ENCODE measurements at regions not wholly inside any gene's neighbourhood (a gene's known extent, or its start where the extent isn't known, plus 50 kb on each side); places are given as distances from the start of the nearest gene placed in this dataset.
"Not testable (repeated sequence)": the region's sequence is repeated elsewhere in the genome, so short reads cannot be mapped to it uniquely, and the experiment has no call there.

GRCh38 chrX:40387311-40387710 is 193.5 kb upstream of the ATP6AP2 start:
- ATAC-seq, DNase-seq, H3K27ac Mint-ChIP-seq: not testable (repeated sequence)

GRCh38 chrX:40385682-40386081 is 195.1 kb upstream of the ATP6AP2 start:
- ATAC-seq: no peak

More at GRCh38 chrX:40387311-40387710, 193.5 kb upstream of the ATP6AP2 start:
- H3K27me3 Mint-ChIP-seq, H3K9me3 Mint-ChIP-seq, H3K4me3 Mint-ChIP-seq, H3K4me1 Mint-ChIP-seq: not testable (repeated sequence)

GRCh38 chrX:40385256-40385655 is 195.5 kb upstream of the ATP6AP2 start:
- no peak overlapping the region for H3K27ac Mint-ChIP-seq
- H3K9me3 Mint-ChIP-seq: no peaks in the 10 kb centered on the region
- ATAC-seq: no peak
- peaks cover 5% of the 10 kb centered on the region for H3K4me1 Mint-ChIP-seq
- no peak overlapping the region for H3K4me3 Mint-ChIP-seq
- no peaks in the 10 kb centered on the region for H3K27me3 Mint-ChIP-seq
- no peak for DNase-seq

More at GRCh38 chrX:40385682-40386081, 195.1 kb upstream of the ATP6AP2 start:
- no peak for DNase-seq
- H3K9me3 Mint-ChIP-seq: no peaks in the 10 kb centered on the region
- H3K4me1 Mint-ChIP-seq: peaks cover 5% of the 10 kb centered on the region
- no peaks in the 10 kb centered on the region for H3K27me3 Mint-ChIP-seq
- no peak overlapping the region for H3K4me3 Mint-ChIP-seq
- H3K27ac Mint-ChIP-seq: no peak overlapping the region

- Mint-ChIP-seq H3K9me3 (no peaks in the 10 kb centered on the region), H3K4me1 (peaks cover 5% of the 10 kb centered on the region), H3K27me3 (no peaks in the 10 kb centered on the region), H3K4me3 (no peak overlapping the region), H3K27ac (no peak overlapping the region)
- ATAC-seq (no peak), DNase-seq (no peak)
Measured at GRCh38 chrX:40383969-40384368, 196.8 kb upstream of the ATP6AP2 start.

GRCh38 chrX:40383360-40383759 is 197.4 kb upstream of the ATP6AP2 start:
- Mint-ChIP-seq H3K9me3 (no peaks in the 10 kb centered on the region), H3K27me3 (no peaks in the 10 kb centered on the region), H3K4me1 (peaks cover 5% of the 10 kb centered on the region), H3K27ac (no peak overlapping the region), H3K4me3 (no peak overlapping the region)
- no peak for ATAC-seq
- no peak for DNase-seq

- DNase-seq: no peak
- no peak overlapping the region for H3K4me3 Mint-ChIP-seq
Measured at GRCh38 chrX:40380655-40381488, 199.9 kb upstream of the ATP6AP2 start.

DNA sequence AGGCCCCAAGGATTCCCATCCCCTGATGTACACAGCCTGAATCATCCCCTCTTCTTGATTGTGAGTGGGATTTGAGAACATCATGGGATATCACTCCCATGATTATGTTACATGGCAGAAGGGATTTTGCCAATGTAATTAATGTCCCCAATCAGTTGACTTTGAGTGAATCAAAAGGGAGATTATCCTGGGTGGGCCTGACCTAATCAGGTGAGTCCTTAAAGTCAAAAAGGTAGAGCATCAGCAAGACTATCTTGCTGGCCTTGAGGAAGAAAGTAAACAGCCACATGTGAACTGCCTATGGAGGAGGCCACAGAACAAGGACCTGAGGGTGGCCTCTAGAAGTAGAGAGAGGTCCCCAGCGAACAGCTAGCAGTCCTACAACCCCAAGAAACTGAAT is 203.1 kb upstream of the ATP6AP2 start:
- H3K4me1 Mint-ChIP-seq: no peaks in the 10 kb centered on the region
- H3K27me3 Mint-ChIP-seq: no peaks in the 10 kb centered on the region
- DNase-seq: no peak
- H3K4me3 Mint-ChIP-seq: no peak overlapping the region
- no peak overlapping the region for H3K27ac Mint-ChIP-seq
- ATAC-seq: no peak
- H3K9me3 Mint-ChIP-seq: peaks cover 0 to 5% of the 10 kb centered on the region in 2 donors

More at GRCh38 chrX:40380655-40381488, 199.9 kb upstream of the ATP6AP2 start:
- ATAC-seq: no peak
- no peak overlapping the region for H3K27ac Mint-ChIP-seq
- H3K27me3 Mint-ChIP-seq: no peaks in the 10 kb centered on the region
- no peaks in the 10 kb centered on the region for H3K4me1 Mint-ChIP-seq
- H3K9me3 Mint-ChIP-seq: no peaks in the 10 kb centered on the region

DNA sequence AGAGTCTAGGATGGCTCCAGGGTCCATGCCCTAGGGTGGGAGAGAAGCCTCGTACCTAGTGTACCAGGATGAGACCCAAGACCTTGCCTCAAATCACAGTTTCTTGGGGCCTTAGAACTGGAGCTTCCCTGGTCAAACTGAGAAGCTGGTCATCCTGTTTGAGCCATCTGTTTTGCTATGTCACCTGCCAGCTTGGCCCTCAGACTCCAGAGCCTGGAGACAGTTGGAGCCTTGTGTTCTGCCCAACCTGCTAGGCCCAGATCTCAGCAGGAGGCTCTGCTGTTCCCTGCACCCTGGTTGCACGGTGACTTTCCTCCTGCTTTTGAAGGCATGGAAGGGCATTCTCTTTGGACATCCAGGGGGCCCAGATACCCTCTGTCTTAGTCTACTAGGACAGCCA is 206.3 kb upstream of the ATP6AP2 start:
- Mint-ChIP-seq H3K4me3 (no peak overlapping the region), H3K27ac (no peak overlapping the region), H3K9me3 (peaks cover 0 to 5% of the 10 kb centered on the region in 2 donors), H3K27me3 (no peaks in the 10 kb centered on the region), H3K4me1 (no peaks in the 10 kb centered on the region)
- DNase-seq: no peak
- no peak for ATAC-seq

- DNase-seq (no peak), ATAC-seq (no peak)
- Mint-ChIP-seq H3K27me3 (no peaks in the 10 kb centered on the region), H3K4me1 (peaks cover under 1% of the 10 kb centered on the region), H3K4me3 (no peak overlapping the region), H3K27ac (no peak overlapping the region), H3K9me3 (peaks cover 0 to 5% of the 10 kb centered on the region in 2 donors)
Measured at GRCh38 chrX:40373641-40374040, 207.1 kb upstream of the ATP6AP2 start.

- H3K9me3 Mint-ChIP-seq: peaks cover 0 to 5% of the 10 kb centered on the region in 2 donors
- no peak overlapping the region for H3K4me3 Mint-ChIP-seq
- no peaks in the 10 kb centered on the region for H3K27me3 Mint-ChIP-seq
- peaks cover 5% of the 10 kb centered on the region for H3K4me1 Mint-ChIP-seq
- H3K27ac Mint-ChIP-seq: no peak overlapping the region
- DNase-seq (no peak), ATAC-seq (no peak)
Measured at GRCh38 chrX:40373025-40373424, 207.7 kb upstream of the ATP6AP2 start.

GRCh38 chrX:40371376-40371775 is 209.4 kb upstream of the ATP6AP2 start:
- Mint-ChIP-seq H3K27ac (no peak overlapping the region), H3K4me3 (no peak overlapping the region), H3K9me3 (peaks cover 0 to 5% of the 10 kb centered on the region in 2 donors), H3K27me3 (no peaks in the 10 kb centered on the region), H3K4me1 (peaks cover 5% of the 10 kb centered on the region)
- no peak for DNase-seq
- ATAC-seq: no peak

- Mint-ChIP-seq H3K9me3 (peaks cover 0 to 5% of the 10 kb centered on the region in 2 donors), H3K4me3 (no peak overlapping the region), H3K27me3 (no peaks in the 10 kb centered on the region), H3K27ac (no peak overlapping the region), H3K4me1 (peaks cover 5% of the 10 kb centered on the region)
- ATAC-seq (no peak), DNase-seq (no peak)
Measured at GRCh38 chrX:40368611-40369061, 212.1 kb upstream of the ATP6AP2 start.

DNA sequence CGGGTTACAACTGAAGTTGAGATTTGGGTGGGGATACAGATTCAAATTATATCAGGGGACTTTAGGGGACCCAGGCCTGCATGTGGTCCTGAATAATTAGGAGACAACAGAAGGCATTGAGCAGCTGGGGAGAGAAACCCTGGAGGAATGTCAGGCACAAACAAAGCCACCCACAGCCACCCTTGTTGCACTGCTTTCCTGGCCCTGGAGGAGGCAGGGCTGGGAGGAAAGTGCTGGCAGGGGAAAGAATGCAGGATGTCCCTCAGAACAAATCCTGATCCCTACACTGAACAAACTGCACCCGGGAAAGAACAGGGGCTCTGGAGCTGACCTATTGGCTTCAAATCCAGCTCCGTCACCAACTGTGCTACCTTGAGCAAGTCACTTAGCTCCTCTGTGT is 214.1 kb upstream of the ATP6AP2 start:
- no peak overlapping the region for H3K27ac Mint-ChIP-seq
- DNase-seq (no peak), ATAC-seq (no peak)
- no peak overlapping the region for H3K4me3 Mint-ChIP-seq
- no peaks in the 10 kb centered on the region for H3K27me3 Mint-ChIP-seq
- no peaks in the 10 kb centered on the region for H3K9me3 Mint-ChIP-seq
- H3K4me1 Mint-ChIP-seq: peaks cover 5% of the 10 kb centered on the region

DNA sequence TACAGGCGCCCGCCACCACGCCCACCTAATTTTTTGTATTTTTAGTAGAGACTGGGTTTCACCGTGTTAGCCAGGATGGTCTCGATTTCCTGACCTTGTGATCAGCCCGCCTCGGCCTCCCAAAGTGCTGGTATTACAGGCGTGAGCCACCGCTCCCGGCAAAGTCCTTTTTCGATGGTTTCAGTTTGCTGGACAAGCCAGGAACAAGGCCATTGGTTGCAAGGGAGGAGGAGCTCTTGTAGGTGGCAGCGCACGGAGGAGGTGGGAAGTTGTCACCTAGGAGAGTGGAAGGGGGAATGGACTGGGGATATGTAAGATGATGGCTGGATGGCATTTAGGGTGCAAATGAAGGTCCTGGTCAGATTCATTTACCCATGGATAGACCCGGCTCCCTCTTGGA is 218.5 kb upstream of the ATP6AP2 start:
- H3K27me3 Mint-ChIP-seq, ATAC-seq, DNase-seq, H3K4me3 Mint-ChIP-seq, H3K27ac Mint-ChIP-seq, H3K4me1 Mint-ChIP-seq, H3K9me3 Mint-ChIP-seq: not testable (repeated sequence)

DNA sequence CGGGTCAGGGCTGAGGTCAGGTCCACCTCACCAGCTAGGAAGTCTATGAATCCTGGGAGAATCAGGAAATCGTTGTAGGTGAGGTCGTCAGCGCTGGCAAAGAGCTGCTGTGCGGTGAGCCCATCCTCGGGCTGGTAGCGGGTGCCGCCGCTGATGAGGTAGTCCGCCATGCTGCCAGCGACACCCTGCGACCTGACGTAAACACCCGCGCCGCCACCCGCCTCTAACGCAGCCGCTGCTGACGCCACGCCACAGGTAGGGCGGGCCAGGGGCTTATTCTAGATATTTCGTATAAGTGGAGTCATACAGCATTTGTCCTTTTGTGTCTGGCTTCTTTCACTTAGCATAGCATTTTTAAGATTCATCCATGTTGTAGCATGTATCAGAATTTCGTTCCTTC is 220.2 kb upstream of the ATP6AP2 start:
- ATAC-seq: no peak
- Mint-ChIP-seq H3K27ac (no peak overlapping the region), H3K4me1 (no peaks in the 10 kb centered on the region), H3K4me3 (no peak overlapping the region), H3K27me3 (no peaks in the 10 kb centered on the region), H3K9me3 (no peaks in the 10 kb centered on the region)
- no peak for DNase-seq

- Mint-ChIP-seq H3K4me1 (no peaks in the 10 kb centered on the region), H3K9me3 (no peaks in the 10 kb centered on the region), H3K27me3 (no peaks in the 10 kb centered on the region), H3K27ac (no peak overlapping the region), H3K4me3 (no peak overlapping the region)
- no peak for ATAC-seq
- no peak for DNase-seq
Measured at GRCh38 chrX:40359593-40359992, 221.2 kb upstream of the ATP6AP2 start.

- Mint-ChIP-seq H3K4me3 (no peak overlapping the region), H3K4me1 (no peaks in the 10 kb centered on the region), H3K27me3 (no peaks in the 10 kb centered on the region), H3K27ac (no peak overlapping the region), H3K9me3 (no peaks in the 10 kb centered on the region)
- DNase-seq (no peak), ATAC-seq (no peak)
Measured at GRCh38 chrX:40358994-40359393, 221.8 kb upstream of the ATP6AP2 start.
